ENCODE measurements at regions not wholly inside any gene's neighbourhood (a gene's known extent, or its start where the extent isn't known, plus 50 kb on each side); places are given as distances from the start of the nearest gene placed in this dataset.

GRCh38 chr5:2329741-2330140 is 421.7 kb downstream of the IRX2 start:
- no peak for DNase-seq

- no peak for DNase-seq
These were observed 424.9 kb downstream of the IRX2 start for GRCh38 chr5:2326601-2327000.

GRCh38 chr5:2324788-2325187 is 426.7 kb downstream of the IRX2 start:
- DNase-seq, result no peak

GRCh38 chr5:2320611-2321010 is 430.9 kb downstream of the IRX2 start:
- no peak for DNase-seq

GRCh38 chr5:2317540-2317939 is 433.9 kb downstream of the IRX2 start:
- DNase-seq, result no peak

- DNase-seq, result no peak
These were observed 429.1 kb upstream of the IRX4 start for GRCh38 chr5:2311851-2312250.

GRCh38 chr5:2310946-2311345 is 428.2 kb upstream of the IRX4 start:
- no peak for DNase-seq

- no peak for DNase-seq
These were observed 424.9 kb upstream of the IRX4 start for GRCh38 chr5:2307631-2308030.

- no peak for DNase-seq
These were observed 424.0 kb upstream of the IRX4 start for GRCh38 chr5:2306711-2307110.

GRCh38 chr5:2303431-2304100 is 420.8 kb upstream of the IRX4 start:
- no peak for DNase-seq

- no peak for DNase-seq
These were observed 419.4 kb upstream of the IRX4 start for GRCh38 chr5:2302169-2302568.

GRCh38 chr5:2300861-2301574 is 418.3 kb upstream of the IRX4 start:
- DNase-seq, result no peak

GRCh38 chr5:2300421-2300820 is 417.7 kb upstream of the IRX4 start:
- DNase-seq, result no peak

- DNase-seq, result no peak
These were observed 416.9 kb upstream of the IRX4 start for GRCh38 chr5:2299388-2300220.

- DNase-seq, result no peak
These were observed 416.1 kb upstream of the IRX4 start for GRCh38 chr5:2298781-2299180.

GRCh38 chr5:2297991-2298390 is 415.3 kb upstream of the IRX4 start:
- DNase-seq, result no peak

GRCh38 chr5:2295476-2295875 is 412.8 kb upstream of the IRX4 start:
- no peak for DNase-seq

GRCh38 chr5:2293906-2294305 is 411.2 kb upstream of the IRX4 start:
- DNase-seq, result no peak

- no peak for DNase-seq
These were observed 408.6 kb upstream of the IRX4 start for GRCh38 chr5:2291146-2291840.

- DNase-seq, result no peak
These were observed 406.7 kb upstream of the IRX4 start for GRCh38 chr5:2289380-2289779.

- no peak for DNase-seq
These were observed 406.2 kb upstream of the IRX4 start for GRCh38 chr5:2288968-2289367.

- DNase-seq, result no peak
These were observed 405.7 kb upstream of the IRX4 start for GRCh38 chr5:2288466-2288865.

- DNase-seq, result no peak
These were observed 403.5 kb upstream of the IRX4 start for GRCh38 chr5:2286250-2286649.

All from activated T-cell treated with anti-CD3 and anti-CD28 coated beads for 4 hours (primary cell).